NCI-H446 (cell line): ENCODE measurements at regions not wholly inside any gene's neighbourhood (a gene's known extent, or its start where the extent isn't known, plus 50 kb on each side); places are given as distances from the start of the nearest gene placed in this dataset.

ENCODE experiments used
- DNase-seq, 2 experiments: peaks; one replicate each; lab custom pipeline; 2025; lab: John Stamatoyannopoulos, UW

DNA sequence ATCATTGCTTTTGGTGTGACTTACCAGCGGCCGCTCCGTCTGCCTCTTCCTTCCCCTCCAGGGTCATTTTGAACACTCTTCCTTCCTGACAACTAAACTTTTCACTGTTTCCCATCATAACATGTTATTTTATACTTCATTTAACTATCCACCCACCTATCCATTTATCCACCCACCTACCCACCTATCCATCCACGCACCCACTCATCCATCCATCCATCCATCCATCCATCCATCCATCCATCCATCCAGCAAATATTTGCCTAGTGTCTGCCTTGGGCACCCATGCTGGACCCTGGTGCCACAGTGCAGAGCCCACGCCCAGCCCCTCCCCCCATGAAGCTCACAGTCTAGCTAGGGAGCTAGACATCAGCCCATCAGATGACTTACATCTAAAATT is 254.9 kb downstream of the TLE3 start:
- DNase-seq = no peak

DNA sequence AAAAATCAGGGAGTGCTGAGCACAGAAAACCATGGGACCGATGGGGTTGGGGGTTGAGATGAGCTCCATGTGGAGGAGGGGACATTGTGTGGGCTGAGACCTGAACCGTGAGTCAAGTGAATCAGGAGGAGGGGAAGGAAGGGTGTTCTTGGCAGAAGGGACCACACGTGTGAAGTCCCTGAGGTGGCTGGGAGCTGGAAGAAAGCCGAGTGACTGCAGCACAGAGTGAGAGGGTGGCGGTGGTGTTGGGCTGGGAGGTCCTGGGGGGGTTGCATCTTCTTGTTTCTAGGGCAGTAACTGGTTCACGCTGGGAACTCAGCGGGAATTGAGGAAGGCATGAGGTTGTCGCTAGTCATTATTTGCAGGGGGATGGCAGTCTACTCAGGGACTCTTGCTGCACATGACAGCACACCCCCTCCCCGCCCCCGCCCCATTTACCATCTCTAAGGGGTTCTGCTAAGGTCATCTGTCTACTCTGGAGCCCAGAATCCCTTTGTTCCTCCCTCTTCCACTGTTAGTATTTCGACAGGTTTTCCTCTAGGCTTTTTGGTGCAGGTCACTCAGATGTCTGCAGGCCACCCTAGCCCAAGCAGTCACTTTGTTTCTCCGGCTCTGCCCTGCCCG is 254.3 kb downstream of the TLE3 start:
- no peak for DNase-seq

GRCh38 chr15:69843900-69844304 is 253.8 kb downstream of the TLE3 start:
- no peak for DNase-seq

DNA sequence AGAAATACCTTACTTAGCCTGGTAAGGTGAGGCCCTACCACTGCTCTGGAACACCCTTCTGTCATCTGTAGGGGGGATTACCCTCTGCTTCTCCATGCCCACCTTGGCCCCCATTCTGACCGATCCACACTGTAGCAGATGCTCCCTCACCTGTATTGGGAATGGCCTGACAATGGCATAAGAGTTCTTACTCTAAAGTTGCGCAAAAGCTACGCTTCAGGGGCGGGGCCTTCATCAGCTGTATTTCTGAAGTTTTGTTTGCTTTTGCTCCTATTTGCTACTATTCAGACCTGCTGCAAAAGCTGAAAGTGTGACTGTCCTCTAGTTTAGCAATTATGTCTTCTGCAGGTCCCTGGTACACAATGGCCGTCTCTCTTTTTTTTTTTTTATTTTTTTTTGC is 252.6 kb downstream of the TLE3 start:
- no peak for DNase-seq

- DNase-seq = no peak
Observed at GRCh38 chr15:69847625-69848024, 250.1 kb downstream of the TLE3 start.

DNA sequence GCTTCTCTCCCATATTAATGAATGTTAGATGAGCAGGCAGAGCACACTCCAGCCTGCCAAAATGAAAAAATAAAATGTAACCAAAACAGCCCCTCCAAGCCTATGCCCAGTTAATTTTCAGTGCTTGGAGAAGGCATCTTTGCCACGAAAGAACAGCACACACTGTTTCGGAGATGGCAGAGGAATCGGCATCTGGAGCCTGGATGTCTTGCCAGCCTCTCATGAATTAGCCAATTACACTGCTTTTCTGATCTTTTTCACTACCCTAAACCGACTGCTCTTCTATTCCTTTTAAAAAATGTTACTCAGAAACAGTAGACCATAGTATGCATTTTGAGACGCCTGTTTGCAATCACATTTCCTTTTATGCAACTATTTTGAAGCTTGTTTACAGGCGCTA is 249.6 kb downstream of the TLE3 start:
- DNase-seq = no peak

DNA sequence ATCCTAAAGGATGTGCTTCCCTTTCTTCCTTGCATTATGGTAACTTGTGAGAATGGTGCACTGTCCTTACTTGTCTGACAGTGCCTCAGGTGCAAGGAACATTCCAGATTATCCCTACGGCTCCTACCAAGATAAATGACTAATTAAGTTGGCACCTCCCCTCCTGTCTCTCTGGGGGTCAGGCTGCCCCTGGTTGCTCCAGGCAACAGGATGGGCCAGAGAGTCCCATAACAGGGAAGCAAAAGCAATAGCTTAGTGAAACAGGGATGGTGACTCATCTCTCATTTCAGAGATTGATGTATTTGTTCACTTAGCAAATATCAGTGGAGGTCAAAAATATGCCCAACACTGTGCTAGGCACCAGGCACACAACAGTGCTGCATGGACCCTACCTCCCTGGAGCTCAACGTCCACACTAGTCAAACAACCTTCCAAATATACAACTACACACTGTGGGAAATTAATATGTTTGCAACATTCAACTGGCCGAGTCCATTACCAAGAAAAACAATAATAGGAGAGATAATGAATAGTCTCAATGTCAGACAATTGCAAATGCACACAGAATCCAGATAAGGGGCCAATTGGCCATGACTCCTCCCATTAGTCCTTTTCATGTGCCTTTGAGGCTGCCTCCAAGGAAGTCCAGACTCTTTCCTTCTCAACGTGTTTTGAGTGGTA is 249.0 kb downstream of the TLE3 start:
- no peak for DNase-seq

DNA sequence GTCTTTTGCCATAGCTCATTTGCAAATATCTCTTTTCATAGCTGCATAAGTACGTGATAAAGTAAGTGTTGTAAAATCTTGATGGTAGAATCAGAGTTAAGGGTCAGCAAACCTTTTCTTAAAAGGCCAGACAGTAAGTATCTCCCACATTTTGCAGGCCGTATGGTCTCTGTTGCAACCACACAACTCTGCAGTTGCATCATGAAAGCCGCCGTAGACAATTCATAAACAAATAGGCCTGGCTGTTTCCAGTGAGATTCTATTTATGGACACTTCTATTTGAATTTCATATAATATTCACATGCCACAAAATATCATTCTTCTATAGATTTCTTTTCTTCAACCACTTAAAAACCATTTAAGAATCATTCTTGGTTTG is 248.5 kb downstream of the TLE3 start:
- no peak for DNase-seq

DNA sequence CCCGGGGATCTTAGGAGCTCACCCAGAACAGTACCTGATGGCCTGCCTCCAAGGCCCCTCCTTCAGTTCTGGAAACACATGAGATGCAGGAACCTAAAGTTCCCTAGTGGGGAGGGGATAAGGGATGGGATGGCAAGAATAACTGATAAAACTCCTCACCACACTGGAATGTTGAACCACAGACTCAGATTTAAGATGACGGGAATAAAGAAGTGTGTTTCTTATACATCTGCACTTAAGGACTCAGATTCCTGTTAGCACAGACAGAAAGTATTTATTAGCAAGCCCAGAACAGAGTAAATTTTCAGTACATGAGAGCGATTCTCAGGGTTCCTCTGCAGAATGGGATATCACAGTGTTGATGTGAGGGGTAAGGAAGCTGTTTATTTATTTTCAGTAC is 245.2 kb downstream of the TLE3 start:
- DNase-seq = no peak

DNA sequence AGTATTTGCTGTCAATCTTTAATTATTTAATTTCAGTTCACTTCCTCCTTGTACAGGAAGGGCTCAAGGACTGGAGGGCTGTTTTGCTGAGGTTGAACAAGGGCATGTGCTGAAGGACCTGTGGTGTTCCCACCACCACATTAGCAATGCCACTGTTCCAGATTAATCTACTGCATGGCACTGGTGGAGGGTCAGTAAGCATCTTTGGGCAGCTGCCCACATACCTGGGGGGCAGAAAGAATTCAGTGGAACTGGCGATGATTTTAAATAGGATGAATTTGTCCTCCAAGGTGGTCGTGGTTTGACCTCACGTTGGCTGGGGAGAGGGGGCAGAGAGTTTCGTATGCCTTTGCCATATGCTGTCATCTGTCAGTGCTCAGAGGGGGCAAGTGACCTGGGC is 244.8 kb downstream of the TLE3 start:
- DNase-seq = no peak

GRCh38 chr15:69853544-69853951 is 244.2 kb downstream of the TLE3 start:
- DNase-seq = no peak

DNA sequence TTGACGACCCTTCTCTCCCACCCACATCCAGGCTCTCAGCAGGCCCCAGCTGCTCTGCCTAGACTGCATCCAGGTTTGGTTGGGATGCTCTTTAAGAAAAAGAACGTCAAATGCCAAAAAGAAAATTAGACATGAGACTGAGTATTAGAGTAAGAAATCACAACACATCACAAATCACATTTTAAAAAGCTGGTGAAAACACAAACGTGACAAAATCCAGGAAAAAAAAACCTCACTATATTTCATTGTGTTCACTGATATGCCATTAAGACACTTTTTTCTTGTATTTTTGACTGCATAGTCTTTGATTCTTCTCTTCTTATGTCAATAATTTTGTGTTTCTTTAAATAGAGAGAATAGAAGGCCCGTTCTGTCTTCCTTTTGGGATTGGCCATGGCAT is 243.7 kb downstream of the TLE3 start:
- no peak for DNase-seq

GRCh38 chr15:69854521-69855181 is 243.1 kb downstream of the TLE3 start:
- no peak for DNase-seq

GRCh38 chr15:69855258-69856000 is 242.3 kb downstream of the TLE3 start:
- DNase-seq = no peak

DNA sequence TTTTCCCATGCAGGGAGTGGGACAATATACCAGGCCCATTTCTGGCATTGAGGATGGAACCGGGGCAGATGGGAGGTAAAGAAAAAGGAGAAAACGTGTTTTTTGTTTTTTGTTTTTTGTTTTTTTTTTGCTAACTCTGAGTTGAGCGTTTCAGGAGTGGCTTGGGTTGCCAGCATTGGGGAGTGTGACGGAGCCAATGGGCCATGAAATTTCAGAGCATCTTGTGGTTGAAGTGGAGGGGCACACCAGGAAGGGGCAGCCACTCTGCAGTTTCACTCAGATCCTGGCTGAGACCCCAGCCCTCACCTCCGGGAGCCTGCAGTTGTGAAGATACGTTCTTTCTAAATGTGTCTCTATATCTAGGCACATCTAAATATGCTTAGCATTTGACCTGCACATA is 240.5 kb downstream of the TLE3 start:
- DNase-seq = no peak

GRCh38 chr15:69857686-69858391 is 239.9 kb downstream of the TLE3 start:
- no peak for DNase-seq

- no peak for DNase-seq
Observed at GRCh38 chr15:69858456-69858855, 239.3 kb downstream of the TLE3 start.

GRCh38 chr15:69859866-69860265 is 237.9 kb downstream of the TLE3 start:
- no peak for DNase-seq

- no peak for DNase-seq
Observed at GRCh38 chr15:69860321-69860720, 237.4 kb downstream of the TLE3 start.

DNA sequence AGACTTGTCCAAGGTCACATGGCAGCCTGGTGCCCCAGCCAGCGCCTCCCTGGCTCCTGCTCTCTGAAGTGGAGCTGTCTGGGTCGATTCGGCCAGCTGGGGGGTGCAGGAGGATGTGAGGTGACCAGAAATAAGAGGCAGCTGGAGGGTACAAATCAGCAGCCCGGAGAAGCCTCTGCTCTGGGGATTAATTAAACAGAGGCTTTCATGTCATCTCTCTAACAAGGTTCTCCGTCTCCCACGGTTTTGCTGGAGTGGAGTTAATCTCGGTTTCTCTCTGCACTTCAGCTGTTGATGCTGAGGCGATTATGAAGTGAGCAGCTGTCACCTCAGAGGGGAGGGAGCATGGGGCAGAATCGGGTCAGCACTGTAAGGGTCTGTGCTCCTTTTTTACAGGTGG is 236.8 kb downstream of the TLE3 start:
- no peak for DNase-seq

DNA sequence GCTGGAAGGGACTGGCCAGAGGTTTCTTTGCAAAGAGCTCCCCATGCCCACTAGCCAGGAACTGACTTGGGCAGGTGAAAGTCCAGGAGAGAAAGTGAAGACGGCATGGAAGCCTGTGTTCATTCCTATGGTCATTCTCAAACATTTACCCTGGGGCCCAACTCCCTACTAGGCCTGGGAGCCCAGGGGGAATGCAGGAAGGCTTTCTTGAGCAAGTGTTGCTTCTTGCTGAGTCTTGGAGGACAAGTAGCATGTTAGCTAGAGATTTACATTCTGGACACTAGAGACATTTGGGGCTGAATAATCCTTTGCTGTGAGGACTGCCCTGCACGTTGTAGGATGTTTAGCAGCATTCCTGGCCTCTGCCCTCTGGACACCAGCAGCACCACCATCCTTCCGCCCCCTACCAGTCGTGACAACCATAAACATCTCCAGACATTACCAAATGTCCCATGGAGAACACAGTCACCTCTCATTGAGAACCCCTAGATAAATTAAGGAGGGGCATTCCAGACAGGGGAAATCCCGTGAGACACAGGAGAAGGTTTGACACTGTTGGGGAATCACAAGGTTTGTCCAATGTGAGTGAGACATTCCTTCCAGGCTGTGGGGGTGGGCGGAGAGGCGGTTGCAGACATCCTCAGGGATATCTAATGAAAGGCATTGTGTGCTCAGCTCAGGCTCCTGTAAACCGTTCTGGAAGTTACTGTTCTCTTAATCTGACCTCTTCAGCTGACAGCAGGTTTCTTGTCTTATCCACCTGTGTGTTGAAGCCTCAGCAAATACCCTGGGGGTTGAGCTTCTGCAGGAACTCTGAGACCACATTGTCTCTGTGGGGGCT is 236.2 kb downstream of the TLE3 start:
- no peak for DNase-seq
